GM23338 (cell line): ENCODE measurements at regions not wholly inside any gene's neighbourhood (a gene's known extent, or its start where the extent isn't known, plus 50 kb on each side); places are given as distances from the start of the nearest gene placed in this dataset.

Source experiments
- ATAC-seq: fragments of 200-7000 bp; cut with Tn5 transposase; 3 replicates; pipeline ENCODE4 v1.9.1; 2020
- DNase-seq: peaks from one replicate; pipeline ENCODE4 v3.0.0-alpha.2; 2015; ENCODE audit warnings: low spot score
- H2AFZ ChIP-seq: fragments of 200-600 bp; sonication (generic); 2 replicates; pipeline ENCODE4 v1.8.0; 2016; ENCODE audit warnings: antibody characterized with exemption, mild to moderate bottlenecking, moderate library complexity
- H3F3A ChIP-seq: fragments of 200-600 bp; sonication (generic); replicated peaks from 2 replicates; pipeline ENCODE4 v1.8.0; 2017; ENCODE audit warnings: antibody characterized with exemption, mixed run types, low read depth
- H3K27ac ChIP-seq: fragments of 200-600 bp; sonication (generic); 2 replicates; pipeline ENCODE4 v1.6.1; 2016; ENCODE audit warnings: low read depth
- H3K27me3 ChIP-seq: fragments of 200-600 bp; sonication (generic); 2 replicates; pipeline ENCODE4 v1.8.0; 2016; ENCODE audit warnings: mild to moderate bottlenecking, mixed run types, moderate library complexity; ENCODE audit not compliant: insufficient read depth
- H3K36me3 ChIP-seq: fragments of 200-600 bp; sonication (generic); 2 replicates; pipeline ENCODE4 v1.8.0; 2016; ENCODE audit warnings: mild to moderate bottlenecking; ENCODE audit not compliant: insufficient read depth
- H3K4me1 ChIP-seq: fragments of 200-600 bp; sonication (generic); 2 replicates; pipeline ENCODE4 v1.8.0; 2016; ENCODE audit warnings: mild to moderate bottlenecking, moderate library complexity; ENCODE audit not compliant: insufficient read depth
- H3K4me2 ChIP-seq: fragments of 200-600 bp; sonication (generic); 2 replicates; pipeline ENCODE4 v1.7.1; 2017; ENCODE audit warnings: mixed run types
- H3K4me3 ChIP-seq: fragments of 200-600 bp; sonication (generic); 2 replicates; pipeline ENCODE4 v1.6.1; 2016; ENCODE audit warnings: mixed run types
- H3K79me2 ChIP-seq: fragments of 200-600 bp; sonication (generic); replicated peaks from 2 replicates; pipeline ENCODE4 v1.8.0; 2017; ENCODE audit warnings: mild to moderate bottlenecking; ENCODE audit not compliant: insufficient read depth
- H3K9me2 ChIP-seq: fragments of 200-600 bp; sonication (generic); 2 replicates; pipeline ENCODE4 v1.8.0; 2017; ENCODE audit not compliant: insufficient read depth
- H4K20me1 ChIP-seq: fragments of 200-600 bp; sonication (generic); replicated peaks from 2 replicates; pipeline ENCODE4 v1.8.0; 2017; ENCODE audit warnings: mild to moderate bottlenecking; ENCODE audit not compliant: insufficient read depth
- H3K27ac Mint-ChIP-seq: 2 replicates; pipeline ENCODE4 v1.8.0; 2020; ENCODE audit warnings: inconsistent platforms, mild to moderate bottlenecking, moderate library complexity, mixed read lengths
- H3K27me3 Mint-ChIP-seq: 3 replicates; pipeline ENCODE4 v1.8.0; 2022; ENCODE audit warnings: low read depth, mild to moderate bottlenecking, moderate library complexity, mixed read lengths, inconsistent platforms; ENCODE audit not compliant: insufficient read depth, poor library complexity
- H3K36me3 Mint-ChIP-seq: 3 replicates; pipeline ENCODE4 v1.8.0; 2021; ENCODE audit warnings: low read depth, mild to moderate bottlenecking, inconsistent platforms, moderate library complexity, mixed read lengths
- H3K4me1 Mint-ChIP-seq: 3 replicates; pipeline ENCODE4 v1.8.0; 2020; ENCODE audit warnings: mild to moderate bottlenecking, inconsistent platforms, mixed read lengths
- H3K4me3 Mint-ChIP-seq: 3 replicates; pipeline ENCODE4 v1.8.0; 2021; ENCODE audit warnings: moderate library complexity, mild to moderate bottlenecking, inconsistent platforms, mixed read lengths
- H3K9me3 Mint-ChIP-seq: 3 replicates; pipeline ENCODE4 v1.8.0; 2020; ENCODE audit warnings: moderate library complexity, mild to moderate bottlenecking, inconsistent platforms, mixed read lengths
- CREB1 ChIP-seq: fragments of 250-450 bp; sonication (Bioruptor Pico); IDR thresholded peaks from 2 replicates; pipeline ENCODE4 v1.5.0; 2020; ENCODE audit warnings: low read depth, mild to moderate bottlenecking, moderate library complexity
- EZH2 ChIP-seq: fragments of 200-600 bp; sonication (generic); IDR thresholded peaks from one replicate; pipeline ENCODE4 v1.8.0; 2017; ENCODE audit warnings: antibody characterized with exemption, mild to moderate bottlenecking, low read depth; ENCODE audit not compliant: unreplicated experiment
- EZH2phosphoT487 ChIP-seq: fragments of 200-600 bp; sonication (generic); IDR thresholded peaks from one replicate; pipeline ENCODE4 v1.8.1; 2018; ENCODE audit warnings: antibody characterized with exemption; ENCODE audit not compliant: unreplicated experiment
- JUNB ChIP-seq: IDR thresholded peaks from one replicate; pipeline ENCODE4 v1.6.1; 2016; ENCODE audit warnings: antibody characterized with exemption; ENCODE audit not compliant: unreplicated experiment
- NANOG ChIP-seq: IDR thresholded peaks from 2 replicates; pipeline ENCODE4 v1.6.1; 2016; ENCODE audit warnings: antibody characterized with exemption, borderline replicate concordance
- POLR2AphosphoS5 ChIP-seq: IDR thresholded peaks from 2 replicates; pipeline ENCODE4 v1.6.1; 2016; ENCODE audit warnings: antibody characterized with exemption, low read depth
- STAT1 ChIP-seq: IDR thresholded peaks from one replicate; pipeline ENCODE4 v1.6.1; 2016; ENCODE audit warnings: antibody characterized with exemption; ENCODE audit not compliant: unreplicated experiment
- ZNF114 ChIP-seq: fragments of 250-450 bp; sonication (Bioruptor Pico); IDR thresholded peaks from 2 replicates; pipeline ENCODE4 v1.5.0; 2020; ENCODE audit warnings: mild to moderate bottlenecking, moderate library complexity
- ZNF331 ChIP-seq: fragments of 250-450 bp; sonication (Bioruptor Pico); IDR thresholded peaks from 2 replicates; pipeline ENCODE4 v1.5.0; 2020; ENCODE audit warnings: low read depth, mild to moderate bottlenecking, moderate library complexity
- TF ChIP-seq, protein P1 (sequence below): IDR thresholded peaks from one replicate; pipeline ENCODE4 v1.6.1; 2018; ENCODE audit warnings: antibody characterized with exemption; ENCODE audit not compliant: unreplicated experiment
- TF ChIP-seq, protein P2 (sequence below): fragments of 250-450 bp; sonication (Bioruptor Pico); IDR thresholded peaks from 2 replicates; pipeline ENCODE4 v1.5.0; 2020; ENCODE audit warnings: mild to moderate bottlenecking, moderate library complexity
- TF ChIP-seq, protein P3 (sequence below), 2 experiments: fragments of 200-600 bp in 1 of 2; sonication (generic) in 1 of 2; conservative IDR thresholded peaks; 2 replicates each; pipeline versions ENCODE4 v1.5.1 to v1.6.1; 2016 to 2017; ENCODE audit warnings: antibody characterized with exemption in 2 of 2, low read depth in 2 of 2, mild to moderate bottlenecking in 2 of 2, moderate library complexity in 1 of 2
- TF ChIP-seq, protein P4 (sequence below): IDR thresholded peaks from 2 replicates; pipeline ENCODE4 v1.6.1; 2016; ENCODE audit warnings: antibody characterized with exemption

DNA sequence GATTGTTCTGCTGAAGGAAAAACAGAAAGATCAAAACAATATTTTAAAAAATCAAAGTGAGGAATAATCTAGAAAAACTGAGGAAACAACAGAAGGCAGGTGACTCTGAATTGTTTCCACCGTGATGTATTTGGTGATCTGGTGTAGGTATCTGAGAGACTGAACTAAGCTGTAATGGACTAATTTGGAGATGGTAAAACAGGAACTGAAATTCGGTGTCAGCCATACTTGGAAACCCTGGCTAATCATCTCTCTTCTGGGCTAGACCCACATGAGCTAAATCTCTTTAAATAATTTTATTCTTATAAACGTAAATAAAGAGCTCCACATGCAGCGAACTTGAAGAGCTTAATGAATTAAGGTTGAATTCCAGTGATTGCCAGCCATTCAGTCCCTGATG lies 1226.1 kb downstream of the NCAM2 start:
- Mint-ChIP-seq H3K4me1 (peaks cover under 1% of the 10 kb centered on the region; the same call in 2 of the 3 replicates), H3K36me3 (no peaks in the 10 kb centered on the region), H3K4me3 (no peak overlapping the region), H3K27me3 (no peaks in the 10 kb centered on the region), H3K9me3 (no peaks in the 10 kb centered on the region), H3K27ac (no peak overlapping the region)
- TF ChIP-seq POLR2AphosphoS5: no peak
- TF ChIP-seq CREB1: no peak
- TF ChIP-seq, protein P1, sequence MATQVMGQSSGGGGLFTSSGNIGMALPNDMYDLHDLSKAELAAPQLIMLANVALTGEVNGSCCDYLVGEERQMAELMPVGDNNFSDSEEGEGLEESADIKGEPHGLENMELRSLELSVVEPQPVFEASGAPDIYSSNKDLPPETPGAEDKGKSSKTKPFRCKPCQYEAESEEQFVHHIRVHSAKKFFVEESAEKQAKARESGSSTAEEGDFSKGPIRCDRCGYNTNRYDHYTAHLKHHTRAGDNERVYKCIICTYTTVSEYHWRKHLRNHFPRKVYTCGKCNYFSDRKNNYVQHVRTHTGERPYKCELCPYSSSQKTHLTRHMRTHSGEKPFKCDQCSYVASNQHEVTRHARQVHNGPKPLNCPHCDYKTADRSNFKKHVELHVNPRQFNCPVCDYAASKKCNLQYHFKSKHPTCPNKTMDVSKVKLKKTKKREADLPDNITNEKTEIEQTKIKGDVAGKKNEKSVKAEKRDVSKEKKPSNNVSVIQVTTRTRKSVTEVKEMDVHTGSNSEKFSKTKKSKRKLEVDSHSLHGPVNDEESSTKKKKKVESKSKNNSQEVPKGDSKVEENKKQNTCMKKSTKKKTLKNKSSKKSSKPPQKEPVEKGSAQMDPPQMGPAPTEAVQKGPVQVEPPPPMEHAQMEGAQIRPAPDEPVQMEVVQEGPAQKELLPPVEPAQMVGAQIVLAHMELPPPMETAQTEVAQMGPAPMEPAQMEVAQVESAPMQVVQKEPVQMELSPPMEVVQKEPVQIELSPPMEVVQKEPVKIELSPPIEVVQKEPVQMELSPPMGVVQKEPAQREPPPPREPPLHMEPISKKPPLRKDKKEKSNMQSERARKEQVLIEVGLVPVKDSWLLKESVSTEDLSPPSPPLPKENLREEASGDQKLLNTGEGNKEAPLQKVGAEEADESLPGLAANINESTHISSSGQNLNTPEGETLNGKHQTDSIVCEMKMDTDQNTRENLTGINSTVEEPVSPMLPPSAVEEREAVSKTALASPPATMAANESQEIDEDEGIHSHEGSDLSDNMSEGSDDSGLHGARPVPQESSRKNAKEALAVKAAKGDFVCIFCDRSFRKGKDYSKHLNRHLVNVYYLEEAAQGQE: no peak
- no peak for TF ChIP-seq EZH2
- TF ChIP-seq, protein P2, sequence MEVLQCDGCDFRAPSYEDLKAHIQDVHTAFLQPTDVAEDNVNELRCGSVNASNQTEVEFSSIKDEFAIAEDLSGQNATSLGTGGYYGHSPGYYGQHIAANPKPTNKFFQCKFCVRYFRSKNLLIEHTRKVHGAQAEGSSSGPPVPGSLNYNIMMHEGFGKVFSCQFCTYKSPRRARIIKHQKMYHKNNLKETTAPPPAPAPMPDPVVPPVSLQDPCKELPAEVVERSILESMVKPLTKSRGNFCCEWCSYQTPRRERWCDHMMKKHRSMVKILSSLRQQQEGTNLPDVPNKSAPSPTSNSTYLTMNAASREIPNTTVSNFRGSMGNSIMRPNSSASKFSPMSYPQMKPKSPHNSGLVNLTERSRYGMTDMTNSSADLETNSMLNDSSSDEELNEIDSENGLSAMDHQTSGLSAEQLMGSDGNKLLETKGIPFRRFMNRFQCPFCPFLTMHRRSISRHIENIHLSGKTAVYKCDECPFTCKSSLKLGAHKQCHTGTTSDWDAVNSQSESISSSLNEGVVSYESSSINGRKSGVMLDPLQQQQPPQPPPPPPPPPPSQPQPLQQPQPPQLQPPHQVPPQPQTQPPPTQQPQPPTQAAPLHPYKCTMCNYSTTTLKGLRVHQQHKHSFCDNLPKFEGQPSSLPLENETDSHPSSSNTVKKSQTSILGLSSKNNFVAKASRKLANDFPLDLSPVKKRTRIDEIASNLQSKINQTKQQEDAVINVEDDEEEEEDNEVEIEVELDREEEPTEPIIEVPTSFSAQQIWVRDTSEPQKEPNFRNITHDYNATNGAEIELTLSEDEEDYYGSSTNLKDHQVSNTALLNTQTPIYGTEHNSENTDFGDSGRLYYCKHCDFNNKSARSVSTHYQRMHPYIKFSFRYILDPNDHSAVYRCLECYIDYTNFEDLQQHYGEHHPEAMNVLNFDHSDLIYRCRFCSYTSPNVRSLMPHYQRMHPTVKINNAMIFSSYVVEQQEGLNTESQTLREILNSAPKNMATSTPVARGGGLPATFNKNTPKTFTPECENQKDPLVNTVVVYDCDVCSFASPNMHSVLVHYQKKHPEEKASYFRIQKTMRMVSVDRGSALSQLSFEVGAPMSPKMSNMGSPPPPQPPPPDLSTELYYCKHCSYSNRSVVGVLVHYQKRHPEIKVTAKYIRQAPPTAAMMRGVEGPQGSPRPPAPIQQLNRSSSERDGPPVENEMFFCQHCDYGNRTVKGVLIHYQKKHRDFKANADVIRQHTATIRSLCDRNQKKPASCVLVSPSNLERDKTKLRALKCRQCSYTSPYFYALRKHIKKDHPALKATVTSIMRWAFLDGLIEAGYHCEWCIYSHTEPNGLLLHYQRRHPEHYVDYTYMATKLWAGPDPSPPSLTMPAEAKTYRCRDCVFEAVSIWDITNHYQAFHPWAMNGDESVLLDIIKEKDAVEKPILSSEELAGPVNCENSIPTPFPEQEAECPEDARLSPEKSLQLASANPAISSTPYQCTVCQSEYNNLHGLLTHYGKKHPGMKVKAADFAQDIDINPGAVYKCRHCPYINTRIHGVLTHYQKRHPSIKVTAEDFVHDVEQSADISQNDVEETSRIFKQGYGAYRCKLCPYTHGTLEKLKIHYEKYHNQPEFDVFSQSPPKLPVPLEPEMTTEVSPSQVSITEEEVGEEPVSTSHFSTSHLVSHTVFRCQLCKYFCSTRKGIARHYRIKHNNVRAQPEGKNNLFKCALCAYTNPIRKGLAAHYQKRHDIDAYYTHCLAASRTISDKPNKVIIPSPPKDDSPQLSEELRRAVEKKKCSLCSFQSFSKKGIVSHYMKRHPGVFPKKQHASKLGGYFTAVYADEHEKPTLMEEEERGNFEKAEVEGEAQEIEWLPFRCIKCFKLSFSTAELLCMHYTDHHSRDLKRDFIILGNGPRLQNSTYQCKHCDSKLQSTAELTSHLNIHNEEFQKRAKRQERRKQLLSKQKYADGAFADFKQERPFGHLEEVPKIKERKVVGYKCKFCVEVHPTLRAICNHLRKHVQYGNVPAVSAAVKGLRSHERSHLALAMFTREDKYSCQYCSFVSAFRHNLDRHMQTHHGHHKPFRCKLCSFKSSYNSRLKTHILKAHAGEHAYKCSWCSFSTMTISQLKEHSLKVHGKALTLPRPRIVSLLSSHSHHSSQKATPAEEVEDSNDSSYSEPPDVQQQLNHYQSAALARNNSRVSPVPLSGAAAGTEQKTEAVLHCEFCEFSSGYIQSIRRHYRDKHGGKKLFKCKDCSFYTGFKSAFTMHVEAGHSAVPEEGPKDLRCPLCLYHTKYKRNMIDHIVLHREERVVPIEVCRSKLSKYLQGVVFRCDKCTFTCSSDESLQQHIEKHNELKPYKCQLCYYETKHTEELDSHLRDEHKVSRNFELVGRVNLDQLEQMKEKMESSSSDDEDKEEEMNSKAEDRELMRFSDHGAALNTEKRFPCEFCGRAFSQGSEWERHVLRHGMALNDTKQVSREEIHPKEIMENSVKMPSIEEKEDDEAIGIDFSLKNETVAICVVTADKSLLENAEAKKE (CRISPR knock-in tag): no peak
- no peak for TF ChIP-seq JUNB
- TF ChIP-seq ZNF331 (CRISPR knock-in tag): no peak
- TF ChIP-seq ZNF114 (CRISPR knock-in tag): no peak
- TF ChIP-seq, protein P3, sequence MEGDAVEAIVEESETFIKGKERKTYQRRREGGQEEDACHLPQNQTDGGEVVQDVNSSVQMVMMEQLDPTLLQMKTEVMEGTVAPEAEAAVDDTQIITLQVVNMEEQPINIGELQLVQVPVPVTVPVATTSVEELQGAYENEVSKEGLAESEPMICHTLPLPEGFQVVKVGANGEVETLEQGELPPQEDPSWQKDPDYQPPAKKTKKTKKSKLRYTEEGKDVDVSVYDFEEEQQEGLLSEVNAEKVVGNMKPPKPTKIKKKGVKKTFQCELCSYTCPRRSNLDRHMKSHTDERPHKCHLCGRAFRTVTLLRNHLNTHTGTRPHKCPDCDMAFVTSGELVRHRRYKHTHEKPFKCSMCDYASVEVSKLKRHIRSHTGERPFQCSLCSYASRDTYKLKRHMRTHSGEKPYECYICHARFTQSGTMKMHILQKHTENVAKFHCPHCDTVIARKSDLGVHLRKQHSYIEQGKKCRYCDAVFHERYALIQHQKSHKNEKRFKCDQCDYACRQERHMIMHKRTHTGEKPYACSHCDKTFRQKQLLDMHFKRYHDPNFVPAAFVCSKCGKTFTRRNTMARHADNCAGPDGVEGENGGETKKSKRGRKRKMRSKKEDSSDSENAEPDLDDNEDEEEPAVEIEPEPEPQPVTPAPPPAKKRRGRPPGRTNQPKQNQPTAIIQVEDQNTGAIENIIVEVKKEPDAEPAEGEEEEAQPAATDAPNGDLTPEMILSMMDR (conservative IDR thresholded peaks at IDR 0.05; ENCODE audit: low read depth in 2 of 2): no peak
- TF ChIP-seq EZH2phosphoT487: no peak
- TF ChIP-seq, protein P4, sequence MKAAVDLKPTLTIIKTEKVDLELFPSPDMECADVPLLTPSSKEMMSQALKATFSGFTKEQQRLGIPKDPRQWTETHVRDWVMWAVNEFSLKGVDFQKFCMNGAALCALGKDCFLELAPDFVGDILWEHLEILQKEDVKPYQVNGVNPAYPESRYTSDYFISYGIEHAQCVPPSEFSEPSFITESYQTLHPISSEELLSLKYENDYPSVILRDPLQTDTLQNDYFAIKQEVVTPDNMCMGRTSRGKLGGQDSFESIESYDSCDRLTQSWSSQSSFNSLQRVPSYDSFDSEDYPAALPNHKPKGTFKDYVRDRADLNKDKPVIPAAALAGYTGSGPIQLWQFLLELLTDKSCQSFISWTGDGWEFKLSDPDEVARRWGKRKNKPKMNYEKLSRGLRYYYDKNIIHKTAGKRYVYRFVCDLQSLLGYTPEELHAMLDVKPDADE: no peak
- TF ChIP-seq NANOG: no peak
- no peak for TF ChIP-seq STAT1
- Histone ChIP-seq H3K27me3 (no peaks in the 10 kb centered on the region), H2AFZ (no peak overlapping the region), H3K4me3 (no peak overlapping the region), H3K27ac (no peak overlapping the region), H4K20me1 (no peaks in the 10 kb centered on the region), H3K36me3 (no peaks in the 10 kb centered on the region), H3K9me2 (no peaks in the 10 kb centered on the region), H3K79me2 (no peaks in the 10 kb centered on the region), H3F3A (no peaks in the 10 kb centered on the region), H3K4me1 (0 out of 2 replicates have a peak, but pooled peaks cover under 1% of the 10 kb centered on the region), H3K4me2 (no peak overlapping the region)
- ATAC-seq (no peak), DNase-seq (no peak)
